HG03175 (cell line): ENCODE measurements at regions not wholly inside any gene's neighbourhood (a gene's known extent, or its start where the extent isn't known, plus 50 kb on each side); places are given as distances from the start of the nearest gene placed in this dataset.
A peak's percentile ranks its signal among the peaks of the same experiment; 100 is the strongest.

Experiments used
- ATAC-seq: cut with Tn5 transposase; IDR thresholded peaks from one replicate; pipeline ENCODE4 v1.9.1; 2021; ENCODE audit warnings: mild to moderate bottlenecking, moderate library complexity; ENCODE audit not compliant: unreplicated experiment

GRCh38 chr3:102599819-102600576 lies 165.2 kb downstream of the ZPLD1 start:
- ATAC-seq, result no peak

GRCh38 chr3:102605153-102605552 lies 170.3 kb downstream of the ZPLD1 start:
- no peak for ATAC-seq

- no peak for ATAC-seq
These were observed 174.1 kb downstream of the ZPLD1 start for GRCh38 chr3:102608875-102609274.

- no peak for ATAC-seq
These were observed 179.3 kb downstream of the ZPLD1 start for GRCh38 chr3:102614021-102614569.

GRCh38 chr3:102614585-102614984 lies 179.8 kb downstream of the ZPLD1 start:
- ATAC-seq, result no peak

- no peak for ATAC-seq
These were observed 182.6 kb downstream of the ZPLD1 start for GRCh38 chr3:102617381-102617780.

GRCh38 chr3:102619361-102619760 lies 184.5 kb downstream of the ZPLD1 start:
- no peak for ATAC-seq

GRCh38 chr3:102629943-102630342 lies 195.1 kb downstream of the ZPLD1 start:
- no peak for ATAC-seq

- ATAC-seq, result no peak
These were observed 195.7 kb downstream of the ZPLD1 start for GRCh38 chr3:102630531-102630930.

- no peak for ATAC-seq
These were observed 208.7 kb downstream of the ZPLD1 start for GRCh38 chr3:102643546-102643945.

- no peak for ATAC-seq
These were observed 211.7 kb downstream of the ZPLD1 start for GRCh38 chr3:102646557-102646956.

- ATAC-seq, result no peak
These were observed 225.8 kb downstream of the ZPLD1 start for GRCh38 chr3:102660653-102661052.

GRCh38 chr3:102661707-102662497 lies 227.1 kb downstream of the ZPLD1 start:
- no peak for ATAC-seq

GRCh38 chr3:102662498-102662772 lies 227.6 kb downstream of the ZPLD1 start:
- no peak for ATAC-seq

- no peak for ATAC-seq
These were observed 229.3 kb downstream of the ZPLD1 start for GRCh38 chr3:102664126-102664525.

- ATAC-seq, result no peak
These were observed 230.4 kb downstream of the ZPLD1 start for GRCh38 chr3:102665183-102665582.

GRCh38 chr3:102668247-102668646 lies 233.4 kb downstream of the ZPLD1 start:
- no peak for ATAC-seq

GRCh38 chr3:102670986-102671385 lies 236.2 kb downstream of the ZPLD1 start:
- ATAC-seq, result no peak

- ATAC-seq, result no peak
These were observed 237.5 kb downstream of the ZPLD1 start for GRCh38 chr3:102672305-102672704.

- peak; percentile 87 for ATAC-seq
These were observed 238.7 kb downstream of the ZPLD1 start for GRCh38 chr3:102673271-102674115.

- ATAC-seq, result no peak
These were observed 239.5 kb downstream of the ZPLD1 start for GRCh38 chr3:102674284-102674683.
